ENCODE measurements at regions not wholly inside any gene's neighbourhood (a gene's known extent, or its start where the extent isn't known, plus 50 kb on each side); places are given as distances from the start of the nearest gene placed in this dataset.

- TF ChIP-seq REST (IDR thresholded peaks at IDR 0.05; ENCODE audit: low read depth) (no peak), CREB1 (IDR thresholded peaks at IDR 0.05; ENCODE audit: low read depth) (no peak), YY1 (IDR thresholded peaks at IDR 0.05; ENCODE audit: low read depth) (no peak), MAX (IDR thresholded peaks at IDR 0.05) (no peak), RAD21 (IDR thresholded peaks at IDR 0.05; ENCODE audit: low read depth) (no peak)
Observed at GRCh38 chr5:104177651-104178050, 615.1 kb upstream of the NUDT12 start.
